GM12872 (cell line): ENCODE measurements at regions not wholly inside any gene's neighbourhood (a gene's known extent, or its start where the extent isn't known, plus 50 kb on each side); places are given as distances from the start of the nearest gene placed in this dataset.

Experiments used
- TF ChIP-seq, protein P1 (sequence below): IDR thresholded peaks from 3 replicates; pipeline ENCODE4 v1.5.1; 2011; ENCODE audit warnings: low read depth, mild to moderate bottlenecking, low read length, moderate library complexity; ENCODE audit not compliant: insufficient read depth

DNA sequence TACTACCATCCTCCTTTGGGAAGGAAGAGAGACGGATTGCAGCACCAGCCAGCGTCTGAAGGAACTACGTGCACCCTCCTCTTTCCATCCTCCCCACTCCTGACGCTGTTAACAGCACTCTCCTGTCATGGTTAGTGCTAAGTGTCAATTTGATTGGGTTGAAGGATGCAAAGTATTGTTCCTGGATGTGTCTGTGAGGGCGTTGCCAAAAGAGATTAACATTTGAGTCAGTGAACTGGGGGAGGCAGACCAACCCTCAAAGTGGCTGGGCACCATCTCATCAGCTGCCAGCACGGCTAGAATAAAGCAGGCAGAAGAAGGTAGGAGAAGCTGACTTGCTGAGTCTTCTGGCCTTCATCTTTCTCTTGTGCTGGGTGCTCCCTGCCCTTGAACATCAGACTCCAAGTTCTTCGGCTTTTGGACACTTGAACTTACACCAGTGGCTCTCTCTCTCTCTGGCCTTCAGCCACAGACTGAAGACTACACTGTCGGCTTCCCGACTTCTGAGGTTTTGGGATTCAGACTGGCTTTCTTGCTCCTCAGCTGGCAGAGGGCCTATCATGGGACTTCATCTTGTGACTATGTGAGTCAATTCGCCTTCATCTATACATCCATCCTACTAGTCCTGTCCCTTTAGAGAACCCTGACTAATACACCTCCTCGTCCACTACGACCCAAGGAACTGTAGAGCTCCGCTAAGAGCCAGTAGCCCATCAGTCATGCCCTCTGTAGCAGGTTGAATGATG is 128.2 kb upstream of the HES1 start:
- TF ChIP-seq, protein P1, sequence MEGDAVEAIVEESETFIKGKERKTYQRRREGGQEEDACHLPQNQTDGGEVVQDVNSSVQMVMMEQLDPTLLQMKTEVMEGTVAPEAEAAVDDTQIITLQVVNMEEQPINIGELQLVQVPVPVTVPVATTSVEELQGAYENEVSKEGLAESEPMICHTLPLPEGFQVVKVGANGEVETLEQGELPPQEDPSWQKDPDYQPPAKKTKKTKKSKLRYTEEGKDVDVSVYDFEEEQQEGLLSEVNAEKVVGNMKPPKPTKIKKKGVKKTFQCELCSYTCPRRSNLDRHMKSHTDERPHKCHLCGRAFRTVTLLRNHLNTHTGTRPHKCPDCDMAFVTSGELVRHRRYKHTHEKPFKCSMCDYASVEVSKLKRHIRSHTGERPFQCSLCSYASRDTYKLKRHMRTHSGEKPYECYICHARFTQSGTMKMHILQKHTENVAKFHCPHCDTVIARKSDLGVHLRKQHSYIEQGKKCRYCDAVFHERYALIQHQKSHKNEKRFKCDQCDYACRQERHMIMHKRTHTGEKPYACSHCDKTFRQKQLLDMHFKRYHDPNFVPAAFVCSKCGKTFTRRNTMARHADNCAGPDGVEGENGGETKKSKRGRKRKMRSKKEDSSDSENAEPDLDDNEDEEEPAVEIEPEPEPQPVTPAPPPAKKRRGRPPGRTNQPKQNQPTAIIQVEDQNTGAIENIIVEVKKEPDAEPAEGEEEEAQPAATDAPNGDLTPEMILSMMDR = no peak

DNA sequence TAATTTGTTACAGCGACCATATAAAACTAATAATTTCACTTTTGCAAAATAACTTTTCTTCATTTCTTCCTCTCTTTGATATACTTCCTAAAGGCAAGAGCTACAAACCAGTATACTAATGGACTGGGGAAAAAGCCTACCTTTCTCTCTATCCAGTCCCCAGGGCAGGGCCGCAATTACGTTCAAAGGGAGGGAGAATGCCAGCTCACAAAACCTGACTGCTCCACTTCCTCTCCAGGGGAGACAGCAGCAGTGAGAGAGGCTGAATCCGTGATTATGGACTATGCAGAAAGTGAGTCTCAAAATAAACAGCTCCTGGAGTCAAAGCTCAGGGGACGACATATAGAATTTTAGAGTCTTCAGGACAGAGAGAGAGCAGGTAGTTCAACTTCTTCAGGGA is 126.9 kb upstream of the HES1 start:
- TF ChIP-seq, protein P1 = no peak

GRCh38 chr3:194009892-194010533 is 125.9 kb upstream of the HES1 start:
- TF ChIP-seq, protein P1 = no peak

- TF ChIP-seq, protein P1 = no peak
Measured at GRCh38 chr3:194011807-194012206, 124.1 kb upstream of the HES1 start.

- TF ChIP-seq, protein P1 = no peak
Measured at GRCh38 chr3:194013928-194014327, 122.0 kb upstream of the HES1 start.

- TF ChIP-seq, protein P1 = no peak
Measured at GRCh38 chr3:194014756-194015155, 121.2 kb upstream of the HES1 start.

- TF ChIP-seq, protein P1 = no peak
Measured at GRCh38 chr3:194019398-194020165, 116.4 kb upstream of the HES1 start.
